ENCODE measurements at regions not wholly inside any gene's neighbourhood (a gene's known extent, or its start where the extent isn't known, plus 50 kb on each side); places are given as distances from the start of the nearest gene placed in this dataset.

DNA sequence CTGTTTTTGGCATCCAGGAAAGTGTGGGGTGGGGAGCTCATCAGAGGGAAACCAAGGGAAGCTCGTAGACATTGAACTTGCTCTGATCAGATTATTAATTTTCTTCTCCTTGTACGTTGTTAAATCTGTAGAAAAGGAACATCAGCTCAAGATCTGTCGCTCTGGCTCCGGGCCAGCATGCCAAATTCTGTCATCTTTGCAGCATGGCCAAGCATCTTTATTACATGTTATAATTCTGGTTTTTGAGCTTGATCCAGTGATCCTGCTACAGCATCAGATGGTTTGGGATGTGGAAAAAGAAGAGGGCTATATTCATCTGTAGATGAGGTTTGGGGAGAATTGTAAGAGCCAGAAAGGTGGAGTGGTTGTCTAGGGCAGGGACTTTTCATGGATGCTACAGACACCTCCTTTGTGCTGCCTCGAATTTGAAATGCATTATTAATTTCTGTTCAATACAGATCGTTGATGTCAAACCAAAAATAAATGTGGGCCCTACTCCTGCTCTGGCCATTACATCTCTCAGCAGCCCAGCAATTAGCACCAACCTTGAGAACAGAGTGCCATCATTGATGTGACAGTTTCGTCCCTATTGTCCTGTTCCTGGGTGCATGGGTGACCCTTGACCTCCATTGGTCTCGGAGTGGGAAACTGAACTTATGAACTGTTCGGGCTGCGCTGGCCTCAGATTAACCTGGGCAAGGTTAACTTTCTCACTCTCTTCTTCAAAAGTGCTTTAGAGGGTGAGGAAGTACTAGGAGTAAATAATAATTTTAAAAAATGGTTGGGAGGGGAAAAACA lies 250.8 kb downstream of the SOX4 start:
- no peaks in the 10 kb centered on the region for H3K9me3 ChIP-seq (replicated peaks; ENCODE audit: control insufficient read depth, insufficient read depth, low read length)
- POLR2A ChIA-PET: interaction anchor here (4.9 kb wide), 1 partner anchor 251 kb away, joined by 47 read pairs; the partner anchor contains the start of gene SOX4
- intact Hi-C loops (cut with micrococcal nuclease) (no loop called here), dilution Hi-C loops (cut with MboI; ENCODE audit: extremely low pct_ligation_motif_present, low sequenced_read_pairs) (no loop called here)
- FAIRE-seq: no peak
- no peaks in the 10 kb centered on the region for H3K79me2 ChIP-seq (ENCODE audit: control insufficient read depth, insufficient read depth, low read length)
- H3K4me2 ChIP-seq (ENCODE audit: insufficient read depth, low read length): peak overlapping the region; percentile 92
- H3K36me3 ChIP-seq (ENCODE audit: control insufficient read depth in 2 of 2, extremely low read depth in 1 of 2, insufficient read depth in 2 of 2, low read length in 2 of 2): no peaks in the 10 kb centered on the region
- no peak for DNase-seq (ENCODE audit: low read depth, low spot score)
- peak overlapping the region; percentile 98 for H3K27ac ChIP-seq (ENCODE audit: insufficient read depth, low read depth, low read length)
- peaks cover 72% of the 10 kb centered on the region for H3K4me1 ChIP-seq (ENCODE audit: control insufficient read depth, extremely low read depth, insufficient read depth, low read length)
- no peaks in the 10 kb centered on the region for H3K9me1 ChIP-seq (replicated peaks; ENCODE audit: control insufficient read depth, extremely low read depth, insufficient read depth, low read length)
- H3K27me3 ChIP-seq (ENCODE audit: control insufficient read depth in 2 of 2, insufficient read depth in 2 of 2, low read length in 2 of 2): no peaks in the 10 kb centered on the region
- CTCF ChIA-PET: interaction anchor here (0.8 to 1.5 kb wide), 5 partner anchors 13 to 118 kb away, joined by 3 to 4 read pairs (median 3); no protein-coding TSS in a partner anchor
- no peak overlapping the region for H2AFZ ChIP-seq (ENCODE audit: low read depth, low read length)
- BruUV-seq (replicated peaks): no TSS peak
- H4K20me1 ChIP-seq (replicated peaks; ENCODE audit: control insufficient read depth, extremely low read depth, insufficient read depth, low read length): no peaks in the 10 kb centered on the region
- TF ChIP-seq POLR2AphosphoS5 (IDR thresholded peaks at IDR 0.05; ENCODE audit: insufficient read depth, low read depth, low read length): no peak
- TF ChIP-seq, protein P1, sequence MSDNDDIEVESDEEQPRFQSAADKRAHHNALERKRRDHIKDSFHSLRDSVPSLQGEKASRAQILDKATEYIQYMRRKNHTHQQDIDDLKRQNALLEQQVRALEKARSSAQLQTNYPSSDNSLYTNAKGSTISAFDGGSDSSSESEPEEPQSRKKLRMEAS (IDR thresholded peaks at IDR 0.05; ENCODE audit: insufficient read depth, insufficient read length): no peak
- H3K4me3 ChIP-seq (replicated peaks in 1 of 3; ENCODE audit: insufficient read depth in 1 of 3, low read depth in 1 of 3, low read length in 3 of 3): no peak overlapping the region
- peak overlapping the region; percentile 82 for H3K9ac ChIP-seq (replicated peaks; ENCODE audit: extremely low read depth, insufficient read depth, low read length)

DNA sequence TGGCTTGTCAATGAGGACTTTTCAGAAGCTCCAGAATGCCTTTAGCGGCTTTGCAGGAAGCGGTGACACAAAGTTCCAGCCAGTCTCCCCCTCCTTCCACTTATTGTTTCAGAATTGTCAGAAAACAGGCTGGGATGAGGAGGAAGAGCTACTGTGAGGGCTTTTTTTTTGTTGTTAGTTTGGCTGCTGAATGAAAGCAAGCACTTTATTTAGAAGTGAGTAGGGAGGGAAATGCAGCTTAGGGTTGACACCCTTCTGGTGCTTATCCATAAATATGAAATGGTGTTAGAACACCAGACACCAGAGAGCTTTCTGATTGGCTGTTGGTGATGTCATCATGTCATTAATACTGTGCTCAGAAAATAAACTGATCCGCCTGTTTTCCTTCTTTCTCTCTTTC lies 251.5 kb downstream of the SOX4 start:
- CTCF ChIA-PET: interaction anchor here (0.8 to 1.5 kb wide), 6 partner anchors 13 to 119 kb away, joined by 3 to 4 read pairs (median 3); no protein-coding TSS in a partner anchor
- Histone ChIP-seq H4K20me1 (replicated peaks; ENCODE audit: control insufficient read depth, extremely low read depth, insufficient read depth, low read length) (no peaks in the 10 kb centered on the region), H2AFZ (ENCODE audit: low read depth, low read length) (no peak overlapping the region), H3K4me2 (ENCODE audit: insufficient read depth, low read length) (peak overlapping the region; percentile 92), H3K9ac (replicated peaks; ENCODE audit: extremely low read depth, insufficient read depth, low read length) (peak overlapping the region; percentile 82), H3K4me1 (ENCODE audit: control insufficient read depth, extremely low read depth, insufficient read depth, low read length) (peaks cover 66% of the 10 kb centered on the region), H3K9me3 (replicated peaks; ENCODE audit: control insufficient read depth, insufficient read depth, low read length) (no peaks in the 10 kb centered on the region), H3K9me1 (replicated peaks; ENCODE audit: control insufficient read depth, extremely low read depth, insufficient read depth, low read length) (no peaks in the 10 kb centered on the region), H3K27me3 (ENCODE audit: control insufficient read depth in 2 of 2, insufficient read depth in 2 of 2, low read length in 2 of 2) (no peaks in the 10 kb centered on the region), H3K4me3 (replicated peaks in 1 of 3; ENCODE audit: insufficient read depth in 1 of 3, low read depth in 1 of 3, low read length in 3 of 3) (no peak overlapping the region), H3K36me3 (ENCODE audit: control insufficient read depth in 2 of 2, extremely low read depth in 1 of 2, insufficient read depth in 2 of 2, low read length in 2 of 2) (no peaks in the 10 kb centered on the region), H3K79me2 (ENCODE audit: control insufficient read depth, insufficient read depth, low read length) (no peaks in the 10 kb centered on the region), H3K27ac (ENCODE audit: insufficient read depth, low read depth, low read length) (peak overlapping the region; percentile 98)
- BruUV-seq (replicated peaks): no TSS peak
- DNase-seq (ENCODE audit: low read depth, low spot score) (peak; percentile 87), FAIRE-seq (peak; percentile 87)
- dilution Hi-C loops (cut with MboI; ENCODE audit: extremely low pct_ligation_motif_present, low sequenced_read_pairs): no loop called here
- intact Hi-C loops (cut with micrococcal nuclease): loop anchor here (1.0 to 5.0 kb wide), 4 partner anchors 228 to 968 kb away; no protein-coding TSS in a partner anchor
- TF ChIP-seq POLR2AphosphoS5 (IDR thresholded peaks at IDR 0.05; ENCODE audit: insufficient read depth, low read depth, low read length): no peak
- peak; percentile 48 for TF ChIP-seq FOS (IDR thresholded peaks at IDR 0.05; ENCODE audit: borderline replicate concordance, insufficient read depth, low read length)
- TF ChIP-seq JUN (IDR thresholded peaks at IDR 0.05; ENCODE audit: borderline replicate concordance, insufficient read depth, insufficient read length, low read depth): peak; percentile 65
- peak; percentile 11 for TF ChIP-seq POLR2A (IDR thresholded peaks at IDR 0.05; ENCODE audit: low read depth, low read length)
- POLR2A ChIA-PET: interaction anchor here (4.9 kb wide), 1 partner anchor 252 kb away, joined by 47 read pairs; the partner anchor contains the start of gene SOX4

Data from endothelial cell of umbilical vein (primary cell).